ENCODE measurements at regions not wholly inside any gene's neighbourhood (a gene's known extent, or its start where the extent isn't known, plus 50 kb on each side); places are given as distances from the start of the nearest gene placed in this dataset.

DNA sequence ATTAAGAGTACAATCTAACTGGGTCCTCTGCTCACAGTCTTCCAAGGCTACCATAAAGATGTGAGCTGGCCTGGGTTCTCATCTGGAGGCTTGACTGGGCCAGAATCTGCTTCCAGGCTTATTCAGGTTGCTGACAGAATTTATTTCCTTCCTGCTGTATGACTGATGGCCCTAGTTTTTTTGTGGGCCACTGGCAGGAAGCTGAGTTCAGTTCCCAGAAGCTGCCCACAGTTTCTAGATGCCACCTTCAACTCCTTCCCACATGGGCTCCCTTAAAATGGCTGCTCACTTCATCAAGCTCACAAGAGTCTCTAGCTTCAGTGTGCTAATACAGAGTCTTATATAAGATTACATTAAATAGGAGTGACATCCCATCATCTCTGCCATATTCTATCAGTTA is 121.7 kb upstream of the CAND1 start:
- H3K27me3 ChIP-seq, result no peaks in the 10 kb centered on the region
- DNase-seq, result no peak
- H3K9me3 ChIP-seq, result no peaks in the 10 kb centered on the region
- TF ChIP-seq EP300 (IDR thresholded peaks at IDR 0.05; ENCODE audit: low read depth), result no peak
- no peak for TF ChIP-seq POLR2A (IDR thresholded peaks at IDR 0.05)
- no peak for TF ChIP-seq POLR2AphosphoS5 (IDR thresholded peaks at IDR 0.05)
- TF ChIP-seq, protein P1, sequence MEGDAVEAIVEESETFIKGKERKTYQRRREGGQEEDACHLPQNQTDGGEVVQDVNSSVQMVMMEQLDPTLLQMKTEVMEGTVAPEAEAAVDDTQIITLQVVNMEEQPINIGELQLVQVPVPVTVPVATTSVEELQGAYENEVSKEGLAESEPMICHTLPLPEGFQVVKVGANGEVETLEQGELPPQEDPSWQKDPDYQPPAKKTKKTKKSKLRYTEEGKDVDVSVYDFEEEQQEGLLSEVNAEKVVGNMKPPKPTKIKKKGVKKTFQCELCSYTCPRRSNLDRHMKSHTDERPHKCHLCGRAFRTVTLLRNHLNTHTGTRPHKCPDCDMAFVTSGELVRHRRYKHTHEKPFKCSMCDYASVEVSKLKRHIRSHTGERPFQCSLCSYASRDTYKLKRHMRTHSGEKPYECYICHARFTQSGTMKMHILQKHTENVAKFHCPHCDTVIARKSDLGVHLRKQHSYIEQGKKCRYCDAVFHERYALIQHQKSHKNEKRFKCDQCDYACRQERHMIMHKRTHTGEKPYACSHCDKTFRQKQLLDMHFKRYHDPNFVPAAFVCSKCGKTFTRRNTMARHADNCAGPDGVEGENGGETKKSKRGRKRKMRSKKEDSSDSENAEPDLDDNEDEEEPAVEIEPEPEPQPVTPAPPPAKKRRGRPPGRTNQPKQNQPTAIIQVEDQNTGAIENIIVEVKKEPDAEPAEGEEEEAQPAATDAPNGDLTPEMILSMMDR (IDR thresholded peaks at IDR 0.05), result no peak
- intact Hi-C loops (cut with DNase I; ENCODE audit: low total_unique reads), result no loop called here
- H3K36me3 ChIP-seq, result no peaks in the 10 kb centered on the region
- in situ Hi-C loops (cut with MboI; ENCODE audit: low pct_ligation_motif_present in 1 of 4, low pct_unique_long_range_greater_than_20kb in 1 of 4, low sequenced_read_pairs in 3 of 4), result no loop called here
- no peak overlapping the region for H3K27ac ChIP-seq
- no peaks in the 10 kb centered on the region for H3K4me1 ChIP-seq
- no peak overlapping the region for H3K4me3 ChIP-seq

DNA sequence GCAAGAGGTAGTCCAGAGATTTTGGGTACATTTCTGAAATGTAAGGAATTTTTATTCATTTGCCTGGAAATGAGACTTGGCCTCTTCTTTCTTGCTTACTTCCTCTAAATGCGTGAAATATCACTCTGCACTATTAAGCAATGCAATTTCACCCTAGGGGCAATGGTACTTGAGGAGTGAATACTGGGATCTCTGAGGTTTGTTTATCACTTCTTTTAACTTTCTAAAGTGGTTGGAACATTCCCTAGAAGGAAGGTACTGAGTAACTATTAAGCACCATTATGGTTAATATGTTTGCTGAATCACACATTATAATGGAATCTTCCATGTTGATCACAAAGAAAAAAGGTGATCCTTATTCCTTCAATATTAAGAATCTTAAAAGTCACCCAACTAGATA is 120.9 kb upstream of the CAND1 start:
- in situ Hi-C loops (cut with MboI; ENCODE audit: low pct_ligation_motif_present in 1 of 4, low pct_unique_long_range_greater_than_20kb in 1 of 4, low sequenced_read_pairs in 3 of 4), result no loop called here
- no peak overlapping the region for H3K27ac ChIP-seq
- WGBS, 2 donors (ENCODE audit: low coverage in 1 of 2), result 75 to 91% methylated on average over 1 of the region's 1 CpG
- no peaks in the 10 kb centered on the region for H3K36me3 ChIP-seq
- no peaks in the 10 kb centered on the region for H3K4me1 ChIP-seq
- DNase-seq, result no peak
- H3K4me3 ChIP-seq, result no peak overlapping the region
- no peaks in the 10 kb centered on the region for H3K9me3 ChIP-seq
- TF ChIP-seq EP300 (IDR thresholded peaks at IDR 0.05; ENCODE audit: low read depth) (no peak), POLR2AphosphoS5 (IDR thresholded peaks at IDR 0.05) (no peak), POLR2A (IDR thresholded peaks at IDR 0.05) (no peak)
- TF ChIP-seq, protein P1 (IDR thresholded peaks at IDR 0.05), result no peak
- H3K27me3 ChIP-seq, result no peaks in the 10 kb centered on the region
- intact Hi-C loops (cut with DNase I; ENCODE audit: low total_unique reads), result no loop called here

DNA sequence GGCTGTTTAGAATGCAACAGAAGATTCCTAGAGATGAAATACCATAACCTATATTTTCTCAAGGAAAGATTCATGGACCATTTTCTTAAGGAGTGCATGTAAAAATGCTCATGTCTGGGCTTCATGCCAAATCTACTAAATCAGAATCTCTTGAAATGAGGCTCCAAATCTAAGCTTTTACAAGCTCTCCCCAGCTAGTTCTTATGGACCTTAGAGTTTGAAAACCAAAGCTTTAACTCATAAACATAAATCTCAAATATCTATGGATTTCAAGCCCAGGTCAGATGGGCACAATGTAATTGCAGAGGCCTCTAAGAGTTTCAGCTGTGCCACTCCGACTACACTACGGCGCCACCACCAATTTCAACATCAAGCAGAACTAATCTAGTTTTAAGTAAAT is 117.3 kb upstream of the CAND1 start:
- no peak overlapping the region for H3K4me3 ChIP-seq
- no peaks in the 10 kb centered on the region for H3K36me3 ChIP-seq
- intact Hi-C loops (cut with DNase I; ENCODE audit: low total_unique reads), result no loop called here
- H3K27ac ChIP-seq, result no peak overlapping the region
- no peak for DNase-seq
- no peaks in the 10 kb centered on the region for H3K27me3 ChIP-seq
- TF ChIP-seq EP300 (IDR thresholded peaks at IDR 0.05; ENCODE audit: low read depth) (no peak), POLR2A (IDR thresholded peaks at IDR 0.05) (no peak), POLR2AphosphoS5 (IDR thresholded peaks at IDR 0.05) (no peak)
- TF ChIP-seq, protein P1 (IDR thresholded peaks at IDR 0.05), result no peak
- in situ Hi-C loops (cut with MboI; ENCODE audit: low pct_ligation_motif_present in 1 of 4, low pct_unique_long_range_greater_than_20kb in 1 of 4, low sequenced_read_pairs in 3 of 4), result no loop called here
- no peaks in the 10 kb centered on the region for H3K4me1 ChIP-seq
- no peaks in the 10 kb centered on the region for H3K9me3 ChIP-seq
- WGBS, 2 donors (ENCODE audit: low coverage in 1 of 2), result 91% methylated on average over 3 of the region's 3 CpGs; no CpG with 5 or more reads in 1 of the 2 donors

DNA sequence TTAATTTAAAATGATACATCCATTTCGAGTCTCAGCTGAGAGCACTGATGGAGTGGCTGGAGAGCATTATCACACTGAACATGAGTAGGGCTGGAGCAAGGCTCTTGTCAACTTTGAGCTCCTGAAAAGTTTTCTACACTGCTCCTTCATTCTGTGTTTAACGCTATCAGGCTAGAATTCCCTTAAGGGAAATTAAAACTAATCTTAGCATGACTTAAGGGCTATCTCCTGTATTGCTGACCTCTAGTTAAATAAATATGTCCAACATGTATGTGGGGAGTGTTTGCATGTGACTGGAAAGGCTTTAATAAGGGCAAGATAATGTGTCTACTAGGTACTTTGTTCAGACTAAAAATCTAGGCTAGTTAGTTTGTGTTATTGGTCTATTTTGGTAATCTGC is 116.7 kb upstream of the CAND1 start:
- no peak overlapping the region for H3K27ac ChIP-seq
- in situ Hi-C loops (cut with MboI; ENCODE audit: low pct_ligation_motif_present in 1 of 4, low pct_unique_long_range_greater_than_20kb in 1 of 4, low sequenced_read_pairs in 3 of 4), result no loop called here
- H3K27me3 ChIP-seq, result no peaks in the 10 kb centered on the region
- no peak for DNase-seq
- no peak for TF ChIP-seq POLR2AphosphoS5 (IDR thresholded peaks at IDR 0.05)
- no peak for TF ChIP-seq POLR2A (IDR thresholded peaks at IDR 0.05)
- TF ChIP-seq EP300 (IDR thresholded peaks at IDR 0.05; ENCODE audit: low read depth), result no peak
- TF ChIP-seq, protein P1 (IDR thresholded peaks at IDR 0.05), result no peak
- H3K36me3 ChIP-seq, result no peaks in the 10 kb centered on the region
- no peaks in the 10 kb centered on the region for H3K4me1 ChIP-seq
- H3K4me3 ChIP-seq, result no peak overlapping the region
- intact Hi-C loops (cut with DNase I; ENCODE audit: low total_unique reads), result no loop called here
- no peaks in the 10 kb centered on the region for H3K9me3 ChIP-seq
- 70 to 80% methylated on average over 1 to 2 of the region's 2 CpGs for WGBS, 2 donors (ENCODE audit: low coverage in 1 of 2)

All from transverse colon (tissue), 4 donors.